22Rv1 (cell line): ENCODE measurements at regions not wholly inside any gene's neighbourhood (a gene's known extent, or its start where the extent isn't known, plus 50 kb on each side); places are given as distances from the start of the nearest gene placed in this dataset.

ENCODE experiments used
- H3K27ac ChIP-seq: fragments of 450-650 bp; 2 replicates; pipeline ENCODE4 v1.5.1; 2017
- CTCF ChIP-seq: fragments of 450-650 bp; IDR thresholded peaks from 2 replicates; pipeline ENCODE4 v1.5.1; 2017; ENCODE audit warnings: mild to moderate bottlenecking
- ZFX ChIP-seq: fragments of 450-650 bp; IDR thresholded peaks from 2 replicates; pipeline ENCODE4 v1.6.1; 2017; ENCODE audit warnings: antibody characterized with exemption, borderline replicate concordance

DNA sequence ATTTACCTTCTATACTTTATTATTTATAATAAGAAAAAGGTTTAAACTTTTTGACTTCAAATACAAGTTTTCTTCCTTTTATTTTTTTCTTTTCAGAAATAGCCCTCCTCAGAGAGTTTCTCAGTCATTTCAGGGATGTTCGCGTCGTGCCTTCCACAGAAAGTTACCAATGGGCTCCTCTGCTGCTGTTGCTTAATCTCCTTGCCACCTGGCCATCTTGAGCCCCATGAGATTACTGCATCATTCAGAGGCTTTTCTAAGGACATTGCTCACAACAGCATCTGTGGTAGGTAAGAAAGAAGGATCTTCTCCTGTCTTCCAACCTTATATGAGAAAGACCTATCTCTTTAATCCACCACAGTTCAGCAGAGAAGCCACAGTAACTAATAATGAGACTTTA lies 1361.9 kb upstream of the ADGRL3 start:
- TF ChIP-seq CTCF (no peak), ZFX (no peak)
- no peak overlapping the region for H3K27ac ChIP-seq

GRCh38 chr4:59841698-59842097 lies 1358.4 kb upstream of the ADGRL3 start:
- TF ChIP-seq CTCF: no peak
- TF ChIP-seq ZFX: no peak

DNA sequence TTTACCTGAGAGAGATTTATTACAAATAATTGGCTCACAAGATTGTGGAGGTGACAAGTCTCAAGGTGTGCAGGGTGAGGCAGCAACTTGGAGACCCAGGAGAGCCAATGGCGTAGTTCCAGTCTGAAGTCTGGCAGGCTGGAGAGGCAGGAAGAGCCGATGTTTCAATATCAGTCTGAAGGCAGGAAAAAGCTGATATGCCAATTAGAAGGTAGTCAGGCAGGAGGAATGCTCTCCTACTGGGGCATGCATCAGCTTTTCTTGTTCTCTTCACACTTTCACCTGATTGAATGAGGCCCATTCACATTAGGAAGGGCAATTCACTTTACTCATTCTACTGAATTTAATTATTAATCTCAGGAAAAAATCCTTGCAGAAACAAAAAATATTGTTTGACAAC lies 1351.7 kb upstream of the ADGRL3 start:
- TF ChIP-seq CTCF (no peak), ZFX (no peak)
- H3K27ac ChIP-seq: no peak overlapping the region

More at GRCh38 chr4:59841698-59842097, 1358.4 kb upstream of the ADGRL3 start:
- no peak overlapping the region for H3K27ac ChIP-seq

DNA sequence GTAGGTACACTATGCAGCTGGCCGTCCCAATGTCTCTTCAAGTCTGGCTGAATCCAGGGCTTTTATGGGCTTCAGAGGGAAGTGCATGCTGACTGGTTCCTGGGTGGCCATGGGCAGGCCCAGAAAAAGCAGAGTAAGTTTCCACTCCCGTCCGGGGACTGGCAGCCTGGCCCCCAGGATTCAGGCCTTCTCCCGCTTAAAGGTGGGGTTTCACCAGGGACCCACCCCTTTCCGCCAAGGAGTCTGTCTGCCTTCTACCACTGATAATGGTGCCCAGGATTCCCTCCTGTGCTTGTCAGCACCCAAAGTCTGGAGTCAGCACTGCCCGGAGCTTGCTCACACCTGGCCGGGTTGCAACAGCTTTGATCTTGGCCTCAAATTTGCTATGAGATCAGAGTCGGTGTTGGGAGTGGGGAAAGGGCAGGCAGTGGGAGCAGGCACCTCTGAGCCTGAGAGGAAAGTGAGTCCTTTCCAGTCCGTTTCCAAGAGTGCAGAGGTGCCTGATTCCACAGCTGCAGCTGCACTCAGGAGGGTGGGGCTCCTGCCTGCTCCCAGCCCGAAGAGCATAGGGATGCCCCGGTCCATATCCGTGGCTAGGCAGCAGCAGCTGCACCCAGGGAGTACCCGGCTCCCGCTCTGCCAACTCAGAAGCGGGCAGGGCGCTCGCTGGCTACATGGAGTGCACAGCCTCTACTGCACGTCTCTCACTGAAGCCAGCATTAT lies 1344.3 kb upstream of the ADGRL3 start:
- TF ChIP-seq ZFX (no peak), CTCF (no peak)
- H3K27ac ChIP-seq: no peak overlapping the region

- TF ChIP-seq ZFX: no peak
- no peak for TF ChIP-seq CTCF
Observed at GRCh38 chr4:59869056-59869455, 1331.1 kb upstream of the ADGRL3 start.

GRCh38 chr4:59869559-59869958 lies 1330.6 kb upstream of the ADGRL3 start:
- TF ChIP-seq CTCF (no peak), ZFX (no peak)
- no peak overlapping the region for H3K27ac ChIP-seq

More at GRCh38 chr4:59869056-59869455, 1331.1 kb upstream of the ADGRL3 start:
- H3K27ac ChIP-seq: no peak overlapping the region

DNA sequence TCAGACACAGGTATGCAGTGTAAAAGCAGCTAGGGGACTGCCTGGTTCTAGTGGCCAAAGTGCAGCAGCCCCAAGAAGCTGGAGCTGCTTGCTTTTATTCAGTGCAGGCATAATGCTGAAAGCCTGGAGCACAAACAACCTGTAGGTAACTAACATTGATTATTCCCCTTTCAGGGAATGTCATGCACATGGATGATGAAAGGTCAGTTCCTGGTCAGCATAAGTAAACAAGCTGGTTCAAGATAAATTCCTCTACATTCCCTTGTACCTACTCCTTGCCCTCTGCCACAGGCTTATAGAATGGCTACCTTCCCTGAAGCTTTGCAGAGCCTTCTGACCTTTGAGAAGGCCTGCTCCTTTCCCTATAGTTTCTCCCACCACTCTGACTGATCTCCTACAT lies 1318.5 kb upstream of the ADGRL3 start:
- TF ChIP-seq ZFX (no peak), CTCF (no peak)
- no peak overlapping the region for H3K27ac ChIP-seq
